Activated CD4-positive, alpha-beta T cell treated with anti-CD3 and anti-CD28 coated beads for 36 hours (primary cell): ENCODE measurements at regions not wholly inside any gene's neighbourhood (a gene's known extent, or its start where the extent isn't known, plus 50 kb on each side); places are given as distances from the start of the nearest gene placed in this dataset.
"Not testable (repeated sequence)": the region's sequence is repeated elsewhere in the genome, so short reads cannot be mapped to it uniquely, and the experiment has no call there.

Source experiments
- ATAC-seq: fragments of 200-7000 bp; cut with Tn5 transposase; one replicate; pipeline ENCODE4 v1.10.0; 2021; ENCODE audit warnings: mild to moderate bottlenecking, moderate library complexity
- CTCF ChIA-PET: fragments of 350-600 bp; sonication (Branson Sonifier 250); formaldehyde crosslinking; loops from one replicate; lab custom pipeline; 2021; ENCODE audit warnings: antibody characterized with exemption; lab: Charles Lee
- POLR2A ChIA-PET: fragments of 350-600 bp; sonication (Branson Sonifier 250); formaldehyde crosslinking; loops from one replicate; lab custom pipeline; 2021; ENCODE audit warnings: antibody characterized with exemption, inconsistent platforms; lab: Charles Lee
- DNase-seq: peaks from one replicate; pipeline ENCODE4 v3.0.0-alpha.2; 2020
- H3K27ac Mint-ChIP-seq: one replicate; pipeline ENCODE4 v1.8.0; 2021; ENCODE audit warnings: mixed read lengths
- H3K27me3 Mint-ChIP-seq: one replicate; pipeline ENCODE4 v1.8.0; 2021; ENCODE audit warnings: mixed read lengths
- H3K36me3 Mint-ChIP-seq: one replicate; pipeline ENCODE4 v1.8.0; 2021; ENCODE audit warnings: low read depth, mixed read lengths
- H3K4me1 Mint-ChIP-seq: one replicate; pipeline ENCODE4 v1.8.0; 2021; ENCODE audit warnings: mixed read lengths
- H3K4me3 Mint-ChIP-seq: one replicate; pipeline ENCODE4 v1.8.0; 2021; ENCODE audit warnings: mild to moderate bottlenecking, moderate library complexity, mixed read lengths
- H3K9me3 Mint-ChIP-seq: one replicate; pipeline ENCODE4 v1.8.0; 2021; ENCODE audit warnings: low read depth, mixed read lengths
- intact Hi-C, 2 experiments: fragments of 100-400 bp; cut with DNase I in 1 of 2; cut with micrococcal nuclease in 1 of 2; formaldehyde crosslinking; loops; one replicate each; pipeline versions ENCODE4 v1.14.2 to v1.15.1; 2022 to 2024; cut with DNase I, micrococcal nuclease

DNA sequence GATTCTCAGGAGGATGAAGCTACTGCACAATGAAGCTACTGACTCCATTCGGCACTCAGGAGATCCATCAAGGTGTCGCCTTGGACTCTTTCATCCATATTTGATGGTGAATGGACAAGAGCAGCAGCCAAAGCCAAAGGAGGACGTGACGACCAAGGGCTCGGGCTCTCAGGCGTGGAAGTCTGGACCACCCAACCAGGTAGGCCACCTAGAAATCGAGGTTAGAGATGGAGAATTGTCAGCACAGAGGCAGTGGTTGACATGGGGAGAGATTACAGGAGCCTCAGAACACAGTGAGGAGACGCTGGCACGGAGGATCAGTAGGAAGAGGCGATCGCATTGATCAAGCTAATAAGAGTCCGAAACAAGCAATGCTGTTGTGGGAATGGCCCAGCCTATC, 240.5 kb upstream of the ID2 start:
- CTCF ChIA-PET, result interaction anchor here (0.7 kb wide), 1 partner anchor 245 kb away, joined by 3 read pairs; no protein-coding TSS in a partner anchor

DNA sequence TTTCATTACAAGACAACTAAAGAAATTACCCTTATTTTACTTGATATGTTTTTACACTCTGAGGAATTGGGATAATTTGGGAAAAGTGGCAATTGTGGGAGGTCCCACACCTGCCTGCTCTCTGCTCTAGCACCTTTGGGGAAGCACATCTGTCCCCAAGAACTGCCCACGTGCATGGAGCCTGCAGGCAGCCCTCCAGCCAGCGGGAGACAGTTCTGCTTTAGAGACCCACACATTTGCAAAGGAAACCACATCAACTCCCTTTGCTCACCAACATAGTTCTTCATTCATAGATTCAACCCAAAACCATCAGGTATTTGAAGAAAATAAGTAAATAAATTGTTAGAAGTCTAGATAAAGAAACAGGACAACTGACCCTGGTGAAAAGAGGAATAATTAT, 239.9 kb upstream of the ID2 start:
- H3K27me3 Mint-ChIP-seq, result peaks cover 2% of the 10 kb centered on the region
- peaks cover 6% of the 10 kb centered on the region for H3K4me1 Mint-ChIP-seq
- CTCF ChIA-PET, result no interaction called here
- POLR2A ChIA-PET, result no interaction called here
- no peak overlapping the region for H3K4me3 Mint-ChIP-seq
- ATAC-seq, result no peak
- intact Hi-C loops, result no loop called here
- no peak overlapping the region for H3K27ac Mint-ChIP-seq
- H3K36me3 Mint-ChIP-seq, result no peaks in the 10 kb centered on the region
- no peaks in the 10 kb centered on the region for H3K9me3 Mint-ChIP-seq
- DNase-seq, result no peak

More for the DNA sequence above, 240.5 kb upstream of the ID2 start:
- H3K27ac Mint-ChIP-seq, result no peak overlapping the region
- ATAC-seq, result no peak
- POLR2A ChIA-PET, result no interaction called here
- no peaks in the 10 kb centered on the region for H3K36me3 Mint-ChIP-seq
- H3K4me3 Mint-ChIP-seq, result no peak overlapping the region
- DNase-seq, result no peak
- intact Hi-C loops, result no loop called here
- H3K27me3 Mint-ChIP-seq, result peaks cover 2% of the 10 kb centered on the region
- H3K9me3 Mint-ChIP-seq, result no peaks in the 10 kb centered on the region
- H3K4me1 Mint-ChIP-seq, result peaks cover 6% of the 10 kb centered on the region

DNA sequence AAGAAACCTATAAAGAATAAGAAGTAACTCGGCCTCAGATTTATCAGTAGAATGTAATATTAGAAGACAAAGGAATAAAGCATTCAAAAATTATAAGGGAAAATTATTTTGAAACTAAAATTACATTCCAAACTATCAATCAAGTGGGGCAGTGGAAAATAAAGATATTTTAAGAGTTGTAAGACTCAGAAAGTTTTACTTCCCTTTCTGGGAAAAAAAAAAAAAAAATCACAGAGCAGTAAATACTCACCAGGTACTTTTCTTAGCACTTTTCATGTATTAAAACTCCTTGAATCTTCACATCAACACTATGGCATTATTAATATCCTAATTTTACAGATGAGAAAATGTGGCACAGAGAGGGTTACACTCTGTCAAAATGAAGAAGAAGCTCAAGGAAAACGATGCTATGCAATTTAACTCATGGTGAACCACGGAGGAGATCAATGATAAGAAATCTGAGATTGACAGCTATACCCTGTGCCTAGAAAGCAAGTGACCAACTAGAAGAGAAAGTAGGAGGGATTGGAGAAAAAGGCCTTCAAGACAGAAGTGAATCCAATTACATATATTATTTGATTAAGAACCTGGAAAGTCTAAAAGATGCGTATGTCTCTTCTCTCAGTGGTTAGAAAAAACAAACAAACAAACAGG, 238.9 kb upstream of the ID2 start:
- no peaks in the 10 kb centered on the region for H3K36me3 Mint-ChIP-seq
- ChIA-PET CTCF (no interaction called here), POLR2A (no interaction called here)
- no peaks in the 10 kb centered on the region for H3K9me3 Mint-ChIP-seq
- intact Hi-C loops, result no loop called here
- H3K27me3 Mint-ChIP-seq, result peaks cover 2% of the 10 kb centered on the region
- no peak overlapping the region for H3K27ac Mint-ChIP-seq
- H3K4me3 Mint-ChIP-seq, result no peak overlapping the region
- no peak for ATAC-seq
- no peak for DNase-seq
- H3K4me1 Mint-ChIP-seq, result peaks cover 6% of the 10 kb centered on the region

DNA sequence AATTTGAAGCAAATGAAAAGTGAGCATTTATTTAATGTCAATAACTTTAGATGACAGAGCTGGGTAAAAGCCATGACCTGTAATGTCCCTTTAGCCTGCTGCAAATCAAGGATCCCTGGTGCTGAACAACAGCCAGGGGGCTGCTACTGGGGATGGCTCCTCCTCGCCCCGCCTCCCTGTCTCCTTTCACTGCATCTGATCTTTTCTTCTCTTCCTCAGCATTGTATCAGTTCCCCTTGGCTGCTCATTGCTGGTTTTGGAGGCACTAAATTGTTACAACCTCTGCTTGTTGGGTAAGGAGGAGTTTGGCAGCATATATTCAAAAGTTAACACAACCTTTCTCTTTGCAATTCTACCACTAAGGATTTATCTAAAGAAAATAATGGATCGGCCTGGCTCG, 236.3 kb upstream of the ID2 start:
- Mint-ChIP-seq H3K27ac (no peak overlapping the region), H3K4me1 (no peaks in the 10 kb centered on the region), H3K36me3 (no peaks in the 10 kb centered on the region), H3K9me3 (no peaks in the 10 kb centered on the region), H3K27me3 (peaks cover 2% of the 10 kb centered on the region), H3K4me3 (no peak overlapping the region)
- ATAC-seq (no peak), DNase-seq (no peak)
- POLR2A ChIA-PET, result no interaction called here
- CTCF ChIA-PET, result interaction anchor here (0.7 to 0.9 kb wide), 2 partner anchors 17 to 19 kb away, joined by 3 read pairs; no protein-coding TSS in a partner anchor
- intact Hi-C loops, result no loop called here

DNA sequence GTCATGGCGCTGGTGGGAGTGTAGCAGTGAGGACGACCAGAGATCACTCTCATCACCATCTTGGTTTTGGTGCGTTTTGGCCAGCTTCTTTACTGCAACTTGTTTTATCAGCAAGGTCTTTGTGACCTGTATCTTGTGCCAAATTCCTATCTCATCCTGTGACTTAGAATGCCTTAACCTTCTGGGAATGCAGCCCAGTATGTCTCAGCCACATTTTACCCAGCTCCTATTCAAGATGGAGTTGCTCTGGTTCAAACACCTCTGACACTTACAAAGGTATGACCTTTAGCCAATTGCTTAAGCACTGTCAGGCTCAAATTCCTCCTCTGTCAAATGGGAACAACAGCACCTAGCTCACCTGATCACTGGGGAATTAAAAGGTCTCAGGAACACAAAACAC, 235.1 kb upstream of the ID2 start:
- H3K36me3 Mint-ChIP-seq, H3K27me3 Mint-ChIP-seq, intact Hi-C loops, DNase-seq, H3K27ac Mint-ChIP-seq, H3K4me1 Mint-ChIP-seq, ATAC-seq, H3K9me3 Mint-ChIP-seq, H3K4me3 Mint-ChIP-seq: not testable (repeated sequence)
- ChIA-PET POLR2A (interaction anchor here (0.6 kb wide), 1 partner anchor 255 kb away, joined by 10 read pairs; no protein-coding TSS in a partner anchor), CTCF (interaction anchor here (0.5 to 1.3 kb wide), 4 partner anchors 56 to 1139 kb away, joined by 3 read pairs; no protein-coding TSS in a partner anchor)

DNA sequence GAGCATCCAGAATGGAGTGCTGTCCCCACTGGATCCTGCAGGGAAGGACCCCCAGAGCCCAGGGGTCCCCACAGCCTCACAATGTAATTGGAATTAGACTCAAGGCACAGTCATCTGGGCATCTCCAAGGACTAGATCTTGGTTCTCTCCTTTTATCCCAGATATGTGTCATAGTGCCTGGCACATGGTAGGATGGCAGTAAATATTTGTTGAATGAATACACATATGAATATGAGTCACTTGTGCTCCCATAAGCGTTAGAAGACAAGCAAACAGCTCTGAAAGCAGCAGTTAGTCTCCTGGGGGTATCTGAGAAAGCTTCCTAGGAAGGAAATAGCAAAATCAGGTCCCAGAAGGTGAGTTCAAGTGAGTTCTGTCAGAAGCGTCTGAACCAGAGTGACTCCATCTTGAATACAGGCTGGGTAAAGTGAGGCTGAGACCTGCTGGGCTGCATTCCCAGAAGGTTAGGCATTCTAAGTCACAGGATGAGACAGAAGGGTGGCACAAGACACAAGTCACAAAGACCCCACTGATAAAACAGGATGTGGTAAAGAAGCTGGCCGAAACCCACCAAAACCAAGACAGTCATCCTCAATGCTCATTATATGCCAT, 234.1 kb upstream of the ID2 start:
- no peak overlapping the region for H3K4me3 Mint-ChIP-seq
- H3K27me3 Mint-ChIP-seq, result peaks cover 2% of the 10 kb centered on the region
- DNase-seq (no peak), ATAC-seq (no peak)
- no peak overlapping the region for H3K27ac Mint-ChIP-seq
- POLR2A ChIA-PET, result interaction anchor here (0.5 kb wide), 1 partner anchor 96 kb away, joined by 4 read pairs; no protein-coding TSS in a partner anchor
- H3K4me1 Mint-ChIP-seq, result no peaks in the 10 kb centered on the region
- no peaks in the 10 kb centered on the region for H3K9me3 Mint-ChIP-seq
- intact Hi-C loops, result no loop called here
- H3K36me3 Mint-ChIP-seq, result no peaks in the 10 kb centered on the region
- CTCF ChIA-PET, result interaction anchor here (0.8 to 1.3 kb wide), 3 partner anchors 48 to 1769 kb away, joined by 3 read pairs; no protein-coding TSS in a partner anchor

DNA sequence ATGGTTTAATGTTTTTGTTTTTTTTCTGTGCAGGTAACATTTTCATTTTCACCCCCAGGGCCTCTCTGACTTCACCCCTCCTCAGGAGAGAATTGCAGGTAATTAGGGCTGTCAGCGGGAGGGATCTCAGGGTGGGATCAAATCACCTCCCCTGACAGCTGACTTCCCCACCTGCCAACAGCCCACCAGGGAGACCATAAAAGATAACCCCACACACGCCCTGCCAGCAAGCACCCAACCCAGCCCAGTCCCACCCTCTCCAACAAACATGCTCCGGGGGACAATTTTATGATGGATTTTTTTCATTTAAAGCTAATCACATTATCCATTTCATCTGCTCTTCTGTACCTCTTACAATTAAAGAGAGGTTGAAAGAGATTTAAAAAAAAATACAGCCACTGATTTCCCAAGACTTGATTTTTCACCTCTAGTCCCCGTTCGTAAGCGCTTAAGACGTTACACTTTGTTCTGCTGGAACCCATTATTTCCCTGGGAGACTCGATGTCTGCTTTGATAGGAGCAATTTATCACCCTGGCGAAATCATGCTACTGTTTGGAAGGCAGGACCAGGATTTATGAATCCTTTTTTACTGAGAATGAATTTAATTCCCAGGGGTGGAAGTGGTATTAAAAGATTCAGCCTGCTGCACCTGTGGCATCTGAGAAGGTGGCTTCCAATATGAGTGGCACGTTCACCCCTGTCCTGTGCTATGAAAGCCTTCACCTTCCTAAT, 232.9 kb upstream of the ID2 start:
- Mint-ChIP-seq H3K36me3 (no peaks in the 10 kb centered on the region), H3K9me3 (no peaks in the 10 kb centered on the region), H3K27me3 (peaks cover 2% of the 10 kb centered on the region), H3K4me3 (no peak overlapping the region), H3K27ac (no peak overlapping the region), H3K4me1 (peaks cover 10% of the 10 kb centered on the region)
- POLR2A ChIA-PET, result no interaction called here
- no peak for DNase-seq
- CTCF ChIA-PET, result interaction anchor here (0.7 kb wide), 1 partner anchor 584 kb away, joined by 3 read pairs; no protein-coding TSS in a partner anchor
- intact Hi-C loops, result no loop called here
- ATAC-seq, result no peak

DNA sequence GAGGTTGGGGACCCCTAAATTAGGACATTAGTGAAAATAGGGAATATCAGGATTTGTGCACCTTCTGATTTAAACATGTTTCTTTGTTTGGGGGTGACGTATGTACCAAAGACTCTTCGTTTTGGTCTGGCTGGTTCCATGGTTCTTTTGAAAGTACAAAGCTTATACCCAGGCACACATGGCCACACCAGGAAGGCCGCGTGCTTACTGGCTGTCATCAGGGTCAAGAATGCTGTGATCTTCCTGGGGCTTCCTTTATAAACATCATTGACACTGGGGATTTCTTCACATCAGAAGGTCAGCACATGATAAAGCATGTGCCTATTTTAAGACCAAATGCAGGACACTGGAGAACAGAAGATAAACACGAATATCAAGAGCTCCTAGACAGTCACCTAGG, 230.6 kb upstream of the ID2 start:
- no peaks in the 10 kb centered on the region for H3K27me3 Mint-ChIP-seq
- H3K27ac Mint-ChIP-seq, result no peak overlapping the region
- no peak for DNase-seq
- H3K4me1 Mint-ChIP-seq, result peaks cover 32% of the 10 kb centered on the region
- CTCF ChIA-PET, result no interaction called here
- ATAC-seq, result no peak
- intact Hi-C loops, result no loop called here
- POLR2A ChIA-PET, result no interaction called here
- H3K9me3 Mint-ChIP-seq, result no peaks in the 10 kb centered on the region
- no peaks in the 10 kb centered on the region for H3K36me3 Mint-ChIP-seq
- H3K4me3 Mint-ChIP-seq, result no peak overlapping the region

DNA sequence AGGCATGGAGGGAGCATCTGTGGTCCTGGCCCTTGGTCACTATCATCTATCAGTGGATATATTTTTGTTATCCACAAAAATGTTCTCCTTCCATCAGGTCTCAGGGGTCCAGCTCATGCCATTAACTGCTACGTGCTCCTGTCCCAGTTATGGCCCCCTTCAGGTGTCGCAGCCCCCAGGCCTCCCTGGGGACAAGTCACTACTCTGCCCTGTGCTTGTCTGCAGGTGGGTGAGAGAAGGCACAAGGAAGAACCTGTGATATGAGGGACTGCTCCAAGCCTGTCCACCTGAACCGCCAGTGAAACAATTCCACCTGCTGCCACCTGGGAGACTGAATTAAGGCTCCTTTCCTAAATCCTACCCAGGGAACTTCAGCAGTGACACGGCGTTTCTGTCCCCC, 229.6 kb upstream of the ID2 start:
- Mint-ChIP-seq H3K4me1 (peaks cover 36% of the 10 kb centered on the region), H3K9me3 (no peaks in the 10 kb centered on the region), H3K27ac (no peak overlapping the region), H3K27me3 (no peaks in the 10 kb centered on the region), H3K4me3 (no peak overlapping the region), H3K36me3 (no peaks in the 10 kb centered on the region)
- no peak for ATAC-seq
- DNase-seq, result no peak
- intact Hi-C loops, result no loop called here
- ChIA-PET CTCF (no interaction called here), POLR2A (no interaction called here)

DNA sequence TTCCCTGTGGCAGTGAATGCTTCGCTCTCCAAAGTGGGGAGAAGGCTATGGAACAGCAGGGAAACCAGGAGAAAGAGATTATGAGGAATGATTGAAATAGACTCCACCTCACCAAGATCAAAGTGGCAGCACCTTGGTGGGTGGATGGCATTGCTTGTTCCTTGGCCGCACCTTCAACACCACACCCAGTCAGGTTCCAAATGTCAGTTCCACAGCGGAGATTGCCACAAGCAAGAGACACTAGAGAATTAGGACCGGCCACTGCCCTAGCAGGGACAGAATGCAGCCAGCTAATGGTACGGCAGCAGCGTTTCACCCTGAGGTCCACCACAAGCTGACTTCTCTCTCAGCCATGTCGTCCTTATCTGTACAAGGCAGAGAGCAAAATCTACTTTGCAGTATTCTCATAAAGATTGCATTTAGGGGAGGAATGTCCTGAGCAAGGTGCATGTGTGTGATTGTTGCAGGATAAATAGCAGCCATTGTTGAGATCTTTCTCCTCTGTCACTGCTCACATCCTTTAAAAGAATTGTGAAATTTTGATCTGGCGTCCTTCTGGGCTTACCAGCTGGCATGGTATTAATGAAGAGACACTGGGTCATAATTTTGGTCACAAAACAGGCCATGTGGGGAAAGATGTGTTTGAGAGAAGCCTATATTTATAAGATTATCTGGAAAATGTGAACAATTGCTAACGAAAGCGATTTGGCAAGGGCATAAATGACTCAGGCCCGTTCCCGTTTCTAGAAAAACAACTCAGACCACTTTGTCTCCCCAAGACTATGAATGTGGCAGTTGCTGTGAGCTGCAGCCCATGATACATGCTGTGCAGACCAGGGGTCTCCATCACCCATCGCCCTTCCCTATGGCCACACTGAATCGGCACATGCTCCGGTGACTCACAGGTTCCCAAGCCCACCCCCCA, 228.6 kb upstream of the ID2 start:
- CTCF ChIA-PET, result interaction anchor here (0.7 kb wide), 1 partner anchor 224 kb away, joined by 4 read pairs; no protein-coding TSS in a partner anchor
- ATAC-seq (peak; percentile 18), DNase-seq (peak; percentile 33)
- Mint-ChIP-seq H3K27ac (peak overlapping the region; percentile 2), H3K4me1 (peaks cover 42% of the 10 kb centered on the region), H3K4me3 (no peak overlapping the region), H3K27me3 (peaks cover 2% of the 10 kb centered on the region), H3K36me3 (no peaks in the 10 kb centered on the region), H3K9me3 (no peaks in the 10 kb centered on the region)
- intact Hi-C loops, result no loop called here
- POLR2A ChIA-PET, result interaction anchor here (0.8 to 1.2 kb wide), 2 partner anchors 44 to 228 kb away, joined by 3 read pairs; partner anchors contain the start of gene ID2
